Right cardiac atrium (tissue), 5 donors: ENCODE measurements at regions not wholly inside any gene's neighbourhood (a gene's known extent, or its start where the extent isn't known, plus 50 kb on each side); places are given as distances from the start of the nearest gene placed in this dataset.

Source experiments
- ATAC-seq, 2 donors: fragments of 200-7000 bp; cut with Tn5 transposase; one replicate each; pipeline versions ENCODE4 v1.8.0 to v1.9.1; 2020; ENCODE audit warnings: moderate library complexity in 2 of 2, mild to moderate bottlenecking in 1 of 2
- DNase-seq, 3 donors: peaks; one replicate each; pipeline ENCODE4 v3.0.0-alpha.2; 2020
- H3K27ac ChIP-seq: one replicate; pipeline ENCODE4 v1.5.1; 2013; ENCODE audit warnings: mild to moderate bottlenecking, low read length, control low read depth, moderate library complexity
- H3K27me3 ChIP-seq: one replicate; pipeline ENCODE4 v1.6.1; 2013; ENCODE audit not compliant: control insufficient read depth, insufficient read depth
- H3K4me1 ChIP-seq: one replicate; pipeline ENCODE4 v1.6.1; 2013; ENCODE audit warnings: low read length; ENCODE audit not compliant: control insufficient read depth, insufficient read depth
- H3K4me3 ChIP-seq: one replicate; pipeline ENCODE4 v1.5.1; 2013; ENCODE audit warnings: low read length, control low read depth
- H3K9me3 ChIP-seq: one replicate; pipeline ENCODE4 v1.6.1; 2013; ENCODE audit warnings: low read length; ENCODE audit not compliant: control insufficient read depth
- WGBS: extraction: QIAGEN DNeasy Blood & Tissue Kit; methylation state at CpG from one replicate; pipeline ENCODE4 v1.1.7; 2013; 5-methylcytosine and 5-hydroxymethylcytosine counted together
- intact Hi-C, 4 donors: fragments of 100-400 bp; cut with DNase I; formaldehyde crosslinking; loops; one replicate each; pipeline versions ENCODE4 v1.11.0 to v1.14.0; 2022 to 2023
- donor health status: healthy with polysubstance abuse.
- donor health status: DM: no; HTN: yes; CAD: no.
- donor health status: DM: no; HTN: no; CAD: no.
- donor health status: DM: no; HTN: yes; CAD: no; lungs with severe emphysema.
- donor health status: DM: yes; HTN: yes; CAD: no.

DNA sequence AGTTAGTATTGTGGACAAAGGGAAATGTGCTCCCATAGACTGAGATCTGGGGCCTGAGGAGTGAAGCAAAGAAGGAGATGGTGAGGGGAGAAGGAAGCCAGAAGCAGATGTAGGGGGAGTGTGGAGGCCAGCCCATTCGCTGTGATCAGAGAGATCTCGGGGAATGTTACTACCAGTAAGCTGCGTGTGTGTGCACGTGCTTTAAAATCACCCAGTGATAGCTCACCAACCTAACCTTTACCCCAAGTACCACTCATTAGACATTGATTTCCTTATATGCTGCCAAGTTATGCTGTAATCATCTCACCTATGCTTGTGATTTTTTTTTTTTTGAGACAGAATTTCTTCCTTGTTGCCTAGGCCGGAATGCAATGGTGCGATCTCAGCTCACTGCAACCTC lies 659.1 kb downstream of the IRX1 start:
- Histone ChIP-seq H3K27ac (no peak overlapping the region), H3K27me3 (no peaks in the 10 kb centered on the region), H3K4me1 (no peaks in the 10 kb centered on the region), H3K9me3 (peaks cover 5% of the 10 kb centered on the region), H3K4me3 (no peak overlapping the region)
- ATAC-seq (no peak), DNase-seq (no peak)
- intact Hi-C loops = no loop called here
- WGBS = 91% methylated on average over 6 of the region's 6 CpGs

DNA sequence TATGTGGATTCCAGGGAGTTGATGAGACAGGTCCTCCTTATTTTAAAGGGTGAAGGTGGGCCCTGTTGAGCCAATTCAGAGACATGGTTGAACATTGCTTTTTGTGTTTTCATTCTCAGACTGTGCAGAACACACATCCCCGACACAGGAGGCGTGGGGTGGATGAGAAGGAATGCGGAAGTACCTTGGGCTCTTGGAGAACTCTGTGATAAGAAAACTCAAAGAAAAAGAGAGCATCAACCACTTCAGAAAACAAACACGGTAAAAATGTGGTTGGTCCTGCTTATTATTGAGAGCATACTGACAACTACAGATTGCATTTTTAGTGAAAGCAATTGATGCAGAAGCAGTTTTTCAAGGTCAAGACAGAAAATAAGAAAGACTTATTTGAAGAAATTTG lies 659.8 kb downstream of the IRX1 start:
- intact Hi-C loops = no loop called here
- Histone ChIP-seq H3K27ac (no peak overlapping the region), H3K4me1 (no peaks in the 10 kb centered on the region), H3K27me3 (no peaks in the 10 kb centered on the region), H3K9me3 (peaks cover 5% of the 10 kb centered on the region), H3K4me3 (no peak overlapping the region)
- ATAC-seq (no peak), DNase-seq (no peak)
- 70% methylated on average over 4 of the region's 4 CpGs for WGBS

- Histone ChIP-seq H3K9me3 (peaks cover 7% of the 10 kb centered on the region), H3K4me1 (no peaks in the 10 kb centered on the region), H3K27me3 (no peaks in the 10 kb centered on the region), H3K27ac (no peak overlapping the region), H3K4me3 (no peak overlapping the region)
- intact Hi-C loops = no loop called here
- DNase-seq (no peak), ATAC-seq (no peak)
- 83% methylated on average over 4 of the region's 4 CpGs for WGBS
These were observed 662.5 kb downstream of the IRX1 start for GRCh38 chr5:4258170-4258569.

DNA sequence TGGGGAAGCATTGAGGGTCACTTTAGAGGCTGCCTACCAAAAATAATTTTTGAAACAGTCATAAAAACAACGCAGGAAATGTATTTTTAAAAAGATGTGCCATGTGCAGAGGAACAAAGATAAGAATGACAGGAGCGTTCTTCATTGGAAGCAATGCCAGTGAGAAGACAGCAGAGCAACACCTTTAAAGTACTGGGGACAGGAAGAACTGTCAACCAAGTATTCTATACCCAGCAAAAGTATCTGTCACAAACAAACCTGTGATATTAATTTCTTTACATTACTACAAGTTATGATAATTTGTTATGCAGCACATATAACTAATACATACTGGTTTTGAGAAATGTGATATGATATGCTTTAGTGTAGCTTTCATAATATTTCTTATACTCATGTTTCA lies 675.6 kb downstream of the IRX1 start:
- Histone ChIP-seq H3K4me3 (no peak overlapping the region), H3K27ac (no peak overlapping the region), H3K4me1 (no peaks in the 10 kb centered on the region), H3K27me3 (no peaks in the 10 kb centered on the region), H3K9me3 (peaks cover 4% of the 10 kb centered on the region)
- intact Hi-C loops = no loop called here
- ATAC-seq (no peak), DNase-seq (no peak)
- WGBS = 80% methylated on average over 2 of the region's 2 CpGs

DNA sequence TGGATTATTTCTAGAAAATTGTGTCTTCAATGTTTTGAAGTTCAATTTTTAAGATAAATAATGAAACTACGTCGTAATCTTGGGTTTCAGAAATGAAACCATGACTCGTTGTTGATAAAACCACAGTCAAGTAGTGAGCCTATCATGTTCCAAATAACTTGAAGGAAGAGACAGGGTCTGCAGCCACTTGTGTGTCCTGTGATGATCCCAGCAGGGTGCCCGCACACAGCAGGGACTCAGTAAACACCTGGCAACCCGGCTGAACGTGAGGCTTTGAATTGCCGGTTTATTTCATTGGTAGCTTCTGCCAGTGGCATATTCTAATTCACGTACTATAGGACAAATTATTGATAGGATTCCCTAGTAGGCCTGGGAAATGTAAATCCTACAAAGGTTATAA lies 679.6 kb downstream of the IRX1 start:
- Histone ChIP-seq H3K9me3 (no peaks in the 10 kb centered on the region), H3K4me3 (no peak overlapping the region), H3K4me1 (no peaks in the 10 kb centered on the region), H3K27ac (no peak overlapping the region), H3K27me3 (no peaks in the 10 kb centered on the region)
- no peak for DNase-seq
- intact Hi-C loops = no loop called here
- ATAC-seq = no peak
- WGBS = 46% methylated on average over 8 of the region's 8 CpGs

- no peaks in the 10 kb centered on the region for H3K27me3 ChIP-seq
- intact Hi-C loops = no loop called here
- 79% methylated on average over 9 of the region's 9 CpGs for WGBS
- H3K4me1 ChIP-seq = no peaks in the 10 kb centered on the region
- H3K27ac ChIP-seq = no peak overlapping the region
- no peaks in the 10 kb centered on the region for H3K9me3 ChIP-seq
- H3K4me3 ChIP-seq = no peak overlapping the region
- ATAC-seq (no peak), DNase-seq (no peak)
These were observed 699.2 kb downstream of the IRX1 start for GRCh38 chr5:4294878-4295277.

DNA sequence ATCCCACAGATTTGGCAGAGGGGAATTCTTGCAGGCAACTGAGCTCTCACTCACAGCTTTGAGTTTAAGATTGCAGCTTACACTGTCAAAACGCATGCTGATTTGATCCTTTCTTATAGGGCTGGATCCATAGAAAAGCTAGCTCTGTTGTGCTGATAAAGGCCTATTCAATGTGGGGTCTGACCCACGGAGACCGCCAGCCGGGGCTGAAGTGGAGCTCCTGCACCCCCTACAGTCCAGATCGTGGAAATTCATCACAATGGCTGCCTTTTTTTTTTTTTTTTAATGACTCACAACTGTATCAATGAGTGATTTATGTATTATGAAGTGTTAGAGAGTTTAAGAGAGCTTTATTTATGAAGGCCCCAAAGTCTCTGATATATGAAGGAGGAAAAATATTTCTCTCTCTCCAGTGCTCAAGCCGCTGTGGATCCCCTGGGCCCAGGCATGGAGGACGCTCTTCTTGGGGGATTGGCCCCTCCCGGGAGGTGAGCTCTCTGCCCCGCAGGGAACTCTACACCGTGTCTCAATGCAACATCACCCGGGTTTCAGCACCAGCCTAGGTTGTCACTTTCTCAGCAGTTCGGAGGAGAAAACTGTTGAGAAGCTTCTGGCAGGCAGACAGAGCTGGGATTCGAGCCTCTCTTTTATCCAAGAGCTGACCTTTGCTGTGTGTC lies 700.2 kb downstream of the IRX1 start:
- Histone ChIP-seq H3K27ac (no peak overlapping the region), H3K4me1 (no peaks in the 10 kb centered on the region), H3K27me3 (no peaks in the 10 kb centered on the region), H3K9me3 (no peaks in the 10 kb centered on the region), H3K4me3 (no peak overlapping the region)
- peak; percentile 17 to 46 (median 36) for DNase-seq
- intact Hi-C loops = no loop called here
- WGBS = 26% methylated on average over 13 of the region's 13 CpGs
- peak in 1 of 2 donors; percentile 41 for ATAC-seq

GRCh38 chr5:4306057-4306456 lies 710.4 kb downstream of the IRX1 start:
- Histone ChIP-seq H3K27me3 (no peaks in the 10 kb centered on the region), H3K4me1 (no peaks in the 10 kb centered on the region), H3K9me3 (peaks cover 5% of the 10 kb centered on the region), H3K27ac (no peak overlapping the region), H3K4me3 (no peak overlapping the region)
- ATAC-seq (no peak), DNase-seq (no peak)
- WGBS = 73% methylated on average over 4 of the region's 4 CpGs
- intact Hi-C loops = no loop called here

DNA sequence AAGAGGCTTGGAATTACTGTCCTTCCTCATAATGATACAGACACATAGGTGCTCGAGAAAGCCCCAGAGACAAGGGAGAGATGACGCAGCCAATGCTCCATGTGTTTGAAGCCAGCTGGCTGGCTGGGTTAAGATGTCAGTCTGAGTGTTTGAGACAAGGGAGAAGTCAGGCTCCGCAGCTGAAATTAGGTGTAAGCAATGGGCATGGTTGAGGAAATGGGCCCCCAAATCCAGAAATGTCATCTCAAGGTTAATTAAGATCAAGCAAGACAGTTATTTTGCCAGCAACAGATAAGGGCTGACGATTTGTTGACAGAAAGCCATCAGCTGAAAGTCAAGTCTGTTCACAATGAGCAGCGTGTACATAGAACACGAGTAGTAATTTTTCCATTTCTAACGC lies 713.4 kb downstream of the IRX1 start:
- intact Hi-C loops = no loop called here
- ATAC-seq = no peak
- Histone ChIP-seq H3K9me3 (peaks cover 5% of the 10 kb centered on the region), H3K27ac (no peak overlapping the region), H3K27me3 (no peaks in the 10 kb centered on the region), H3K4me3 (no peak overlapping the region), H3K4me1 (no peaks in the 10 kb centered on the region)
- 32% methylated on average over 7 of the region's 7 CpGs for WGBS
- no peak for DNase-seq

DNA sequence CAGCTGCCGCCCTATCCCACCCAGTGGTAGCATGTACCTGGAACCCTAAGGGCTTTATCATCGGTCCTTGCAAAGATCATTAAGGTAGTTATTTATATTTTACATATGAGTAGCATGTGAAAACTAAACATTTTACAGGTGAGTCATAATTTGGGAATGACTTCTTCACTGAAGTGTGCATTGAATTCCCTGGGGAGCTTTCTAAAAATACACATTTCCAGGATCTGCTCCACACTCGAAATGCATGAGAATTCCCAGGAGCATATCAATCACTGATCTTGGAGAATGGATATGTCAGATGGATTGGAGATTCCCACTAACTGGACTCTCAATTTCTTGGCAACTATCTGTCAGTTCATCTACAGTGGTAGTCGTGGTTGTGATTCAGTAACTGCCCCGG lies 717.5 kb downstream of the IRX1 start:
- H3K27ac ChIP-seq = no peak overlapping the region
- H3K4me1 ChIP-seq = no peaks in the 10 kb centered on the region
- no peak overlapping the region for H3K4me3 ChIP-seq
- ATAC-seq (no peak), DNase-seq (no peak)
- H3K27me3 ChIP-seq = no peaks in the 10 kb centered on the region
- intact Hi-C loops = no loop called here
- peaks cover 1% of the 10 kb centered on the region for H3K9me3 ChIP-seq
- WGBS = 66% methylated on average over 5 of the region's 5 CpGs

- no peaks in the 10 kb centered on the region for H3K4me1 ChIP-seq
- peaks cover 1% of the 10 kb centered on the region for H3K9me3 ChIP-seq
- WGBS = 85% methylated on average over 16 of the region's 16 CpGs
- DNase-seq (no peak), ATAC-seq (no peak)
- intact Hi-C loops = no loop called here
- no peaks in the 10 kb centered on the region for H3K27me3 ChIP-seq
- H3K27ac ChIP-seq = no peak overlapping the region
- no peak overlapping the region for H3K4me3 ChIP-seq
These were observed 724.0 kb downstream of the IRX1 start for GRCh38 chr5:4319478-4320128.

DNA sequence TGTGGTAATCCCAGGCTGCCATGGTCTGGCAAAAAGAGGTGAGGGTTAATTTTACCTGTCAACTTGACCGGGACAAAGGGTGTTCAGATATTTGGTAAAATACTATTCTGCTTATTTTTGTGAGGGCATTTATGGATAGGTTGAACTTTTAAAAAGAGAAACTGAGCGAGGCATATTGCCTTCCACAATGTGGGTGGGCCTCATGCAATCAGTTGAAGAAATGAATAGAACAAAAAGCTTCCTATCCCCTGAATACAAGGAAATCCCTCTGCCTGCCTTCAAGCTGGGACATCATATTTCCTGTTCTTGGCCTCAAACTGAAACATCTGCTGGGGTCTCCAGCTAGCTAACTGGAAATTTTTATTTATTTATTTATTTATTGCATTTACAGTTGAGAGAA lies 734.7 kb downstream of the IRX1 start:
- no peak overlapping the region for H3K27ac ChIP-seq
- WGBS = 80% methylated on average over 2 of the region's 2 CpGs
- peaks cover 2% of the 10 kb centered on the region for H3K9me3 ChIP-seq
- H3K4me1 ChIP-seq = no peaks in the 10 kb centered on the region
- intact Hi-C loops = no loop called here
- H3K4me3 ChIP-seq = no peak overlapping the region
- DNase-seq (no peak), ATAC-seq (no peak)
- no peaks in the 10 kb centered on the region for H3K27me3 ChIP-seq
